Loucy (cell line): ENCODE measurements at regions not wholly inside any gene's neighbourhood (a gene's known extent, or its start where the extent isn't known, plus 50 kb on each side); places are given as distances from the start of the nearest gene placed in this dataset.

Experiments used
- EZH2phosphoT487 ChIP-seq: fragments of 200-600 bp; IDR thresholded peaks from 2 replicates; pipeline ENCODE4 v1.6.1; 2018; ENCODE audit warnings: antibody characterized with exemption, mild to moderate bottlenecking, moderate library complexity, borderline replicate concordance
- TF ChIP-seq, protein P1 (sequence below): fragments of 200-600 bp; sonication (generic); conservative IDR thresholded peaks from 2 replicates; pipeline ENCODE4 v1.5.1; 2014; ENCODE audit warnings: mild to moderate bottlenecking, antibody characterized with exemption, low read length

DNA sequence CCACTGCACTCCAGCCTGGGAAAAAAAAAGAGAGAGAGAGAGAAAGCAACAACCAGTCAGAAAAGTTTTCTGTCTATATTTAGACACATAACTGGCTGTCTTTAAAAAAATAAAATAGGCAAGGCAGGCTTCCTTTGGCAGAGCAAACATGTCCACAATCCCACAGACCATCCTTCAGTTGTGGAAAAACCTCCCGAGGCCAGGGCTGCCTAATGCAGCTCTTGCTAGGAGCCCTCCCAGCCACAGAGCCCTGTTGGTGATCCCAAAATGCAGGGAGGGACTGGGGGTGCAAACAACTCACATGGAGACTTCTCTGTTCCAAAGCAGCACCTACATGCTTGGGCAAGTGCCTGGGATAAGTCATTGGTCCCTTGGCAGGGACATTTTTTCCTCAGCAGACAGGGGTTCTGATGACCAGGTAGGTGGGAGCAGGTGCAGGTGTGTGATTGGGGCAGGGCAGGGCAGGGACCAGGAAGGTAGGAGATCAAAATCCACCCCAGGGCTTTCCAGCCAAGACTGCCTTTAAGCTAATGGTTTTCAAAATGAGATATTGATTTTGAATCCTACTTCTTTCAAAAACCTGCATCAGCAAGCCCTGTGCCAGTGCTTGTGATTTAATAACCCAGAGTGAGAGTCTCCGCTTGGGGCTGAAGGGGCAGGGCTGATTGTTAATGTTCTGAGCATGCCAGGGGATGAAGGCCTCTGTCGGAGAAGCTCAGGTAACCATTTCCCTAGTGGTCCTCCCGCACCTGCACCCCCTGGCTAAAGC, 178.5 kb downstream of the USP12 start:
- TF ChIP-seq, protein P1, sequence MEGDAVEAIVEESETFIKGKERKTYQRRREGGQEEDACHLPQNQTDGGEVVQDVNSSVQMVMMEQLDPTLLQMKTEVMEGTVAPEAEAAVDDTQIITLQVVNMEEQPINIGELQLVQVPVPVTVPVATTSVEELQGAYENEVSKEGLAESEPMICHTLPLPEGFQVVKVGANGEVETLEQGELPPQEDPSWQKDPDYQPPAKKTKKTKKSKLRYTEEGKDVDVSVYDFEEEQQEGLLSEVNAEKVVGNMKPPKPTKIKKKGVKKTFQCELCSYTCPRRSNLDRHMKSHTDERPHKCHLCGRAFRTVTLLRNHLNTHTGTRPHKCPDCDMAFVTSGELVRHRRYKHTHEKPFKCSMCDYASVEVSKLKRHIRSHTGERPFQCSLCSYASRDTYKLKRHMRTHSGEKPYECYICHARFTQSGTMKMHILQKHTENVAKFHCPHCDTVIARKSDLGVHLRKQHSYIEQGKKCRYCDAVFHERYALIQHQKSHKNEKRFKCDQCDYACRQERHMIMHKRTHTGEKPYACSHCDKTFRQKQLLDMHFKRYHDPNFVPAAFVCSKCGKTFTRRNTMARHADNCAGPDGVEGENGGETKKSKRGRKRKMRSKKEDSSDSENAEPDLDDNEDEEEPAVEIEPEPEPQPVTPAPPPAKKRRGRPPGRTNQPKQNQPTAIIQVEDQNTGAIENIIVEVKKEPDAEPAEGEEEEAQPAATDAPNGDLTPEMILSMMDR, result no peak
- no peak for TF ChIP-seq EZH2phosphoT487
